Activated CD8-positive, alpha-beta memory T cell treated with anti-CD3 and anti-CD28 coated beads for 36 hours (primary cell): ENCODE measurements at regions not wholly inside any gene's neighbourhood (a gene's known extent, or its start where the extent isn't known, plus 50 kb on each side); places are given as distances from the start of the nearest gene placed in this dataset.
"Not testable (repeated sequence)": the region's sequence is repeated elsewhere in the genome, so short reads cannot be mapped to it uniquely, and the experiment has no call there.

Source experiments
- CTCF ChIA-PET: fragments of 350-600 bp; sonication (Branson Sonifier 250); formaldehyde crosslinking; loops from one replicate; lab custom pipeline; 2021; ENCODE audit warnings: antibody characterized with exemption; lab: Charles Lee
- POLR2A ChIA-PET: fragments of 350-600 bp; sonication (Branson Sonifier 250); formaldehyde crosslinking; loops from one replicate; lab custom pipeline; 2021; ENCODE audit warnings: antibody characterized with exemption; lab: Charles Lee

DNA sequence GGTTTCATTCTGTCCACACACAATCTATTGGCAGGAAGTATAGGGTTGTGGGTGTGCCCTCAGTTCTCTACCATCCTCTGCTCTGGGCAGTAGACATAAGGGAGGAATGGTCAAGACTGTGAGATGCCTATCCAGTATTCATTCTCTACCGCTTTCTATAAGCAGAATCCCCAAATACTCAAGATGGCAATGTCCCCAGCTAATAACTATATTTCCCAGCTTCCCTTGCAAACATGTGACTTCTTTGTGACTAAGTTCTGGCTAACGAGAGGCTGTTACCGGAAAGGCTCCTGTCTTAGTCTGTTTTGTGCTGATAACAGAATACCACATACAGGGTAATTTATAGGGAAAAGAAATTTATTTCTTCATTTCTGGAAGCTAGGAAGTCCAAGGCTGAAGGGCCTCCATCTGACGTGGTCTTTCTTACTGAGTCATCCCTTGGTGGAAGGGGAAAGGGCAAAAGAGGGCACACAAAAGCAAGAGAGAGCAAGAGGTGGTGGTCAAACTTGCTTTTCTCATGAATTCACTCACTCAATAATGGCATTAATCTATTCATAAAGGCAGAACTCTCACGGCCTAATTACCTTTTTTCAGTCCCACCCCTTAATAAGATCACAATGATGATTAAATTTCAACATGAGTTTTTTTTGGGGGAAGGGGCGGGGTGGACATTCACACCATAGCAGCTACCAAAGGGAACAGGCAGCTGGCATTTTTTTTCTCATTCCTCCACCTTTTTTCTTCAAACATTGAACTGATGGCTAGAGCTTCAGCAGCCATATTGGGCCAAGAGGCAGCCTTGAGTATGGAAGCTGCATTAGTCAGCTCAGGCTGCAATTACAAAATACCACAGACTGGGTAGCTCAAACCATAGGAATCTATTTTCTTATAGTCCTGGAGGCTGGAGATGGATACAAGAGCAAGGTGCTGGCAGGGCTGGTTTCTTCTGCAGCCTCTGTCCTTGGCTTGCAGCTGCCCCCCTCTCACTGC is 109.7 kb upstream of the OR9Q1 start:
- ChIA-PET POLR2A (no interaction called here), CTCF (no interaction called here)

DNA sequence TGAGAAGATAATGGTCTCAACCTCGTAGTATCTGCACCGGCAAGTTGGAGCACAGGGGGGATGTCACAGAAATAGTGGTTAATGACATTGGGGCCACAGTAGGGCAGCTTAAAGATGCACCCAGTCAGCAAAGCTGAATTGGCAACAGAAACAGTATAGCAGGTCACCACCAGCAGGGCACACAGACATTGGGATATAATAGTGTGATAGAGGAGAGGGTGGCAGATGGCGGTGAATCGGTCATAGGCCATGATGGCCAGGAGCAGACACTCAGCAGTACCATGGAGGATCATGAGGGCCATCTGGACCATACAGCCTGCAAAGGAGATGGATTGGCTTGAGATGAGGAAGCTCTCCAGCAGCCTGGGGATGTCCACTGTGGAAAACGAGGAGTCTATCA is 106.0 kb upstream of the OR9Q1 start:
- ChIA-PET CTCF (interaction anchor here (0.6 kb wide), 1 partner anchor 17 kb away, joined by 3 read pairs; no protein-coding TSS in a partner anchor), POLR2A (no interaction called here)

GRCh38 chr11:57920971-57921370 is 102.7 kb upstream of the OR9Q1 start:
- CTCF ChIA-PET = no interaction called here
- POLR2A ChIA-PET = no interaction called here

DNA sequence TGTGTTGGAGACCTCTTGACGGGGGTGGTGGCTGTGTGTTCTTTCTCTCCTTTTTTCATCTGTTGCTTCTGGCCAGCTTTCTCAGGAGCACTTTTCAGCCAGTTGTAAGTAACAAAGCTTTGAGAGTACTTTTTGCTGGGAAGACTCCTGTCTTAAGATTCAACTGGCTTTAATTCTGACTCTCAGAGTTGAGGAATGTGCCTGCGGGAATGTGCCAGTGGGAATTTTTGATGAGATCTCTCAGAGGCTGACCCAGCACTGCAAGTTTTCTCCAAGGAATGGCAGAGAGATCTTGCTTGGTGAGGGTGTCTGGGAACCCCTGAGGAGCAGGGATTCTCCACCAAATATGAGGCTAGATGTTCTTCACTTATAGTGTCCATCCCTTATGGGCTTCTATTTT is 91.6 kb upstream of the OR9Q1 start:
- CTCF ChIA-PET = no interaction called here

DNA sequence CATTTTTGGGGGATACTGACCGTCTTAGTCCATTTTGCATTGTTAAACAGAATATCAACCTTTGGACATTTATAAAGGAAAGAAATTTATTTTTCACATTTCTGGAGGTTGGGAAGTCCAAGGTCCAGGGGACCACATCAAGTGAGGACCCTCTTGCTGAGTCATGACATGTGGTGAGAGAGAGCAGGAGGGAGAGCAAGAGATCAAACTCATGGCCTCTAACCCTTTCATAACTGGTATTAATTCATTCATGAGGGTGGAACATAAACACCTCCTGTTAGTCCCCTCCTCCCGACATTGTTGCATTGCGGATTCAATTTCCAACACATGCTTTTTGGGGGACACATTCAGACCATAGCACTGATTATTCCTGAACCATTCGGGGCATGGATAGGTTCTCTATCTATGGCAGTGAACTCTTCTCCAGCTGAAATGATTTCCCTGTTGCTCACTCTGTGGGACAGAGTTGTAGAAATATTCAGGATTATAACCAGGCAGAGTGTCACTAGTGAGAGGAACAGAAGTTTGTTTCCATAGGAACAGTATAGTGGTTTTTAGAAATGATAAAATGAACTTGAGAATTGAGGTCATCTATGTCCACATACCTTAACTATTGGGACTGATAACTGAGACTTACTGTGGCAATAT is 88.2 kb upstream of the OR9Q1 start:
- CTCF ChIA-PET = no interaction called here
- POLR2A ChIA-PET = no interaction called here

More for the DNA sequence above, 91.6 kb upstream of the OR9Q1 start:
- POLR2A ChIA-PET = no interaction called here

- POLR2A ChIA-PET = no interaction called here
Measured at GRCh38 chr11:57936050-57936418, 87.6 kb upstream of the OR9Q1 start.

GRCh38 chr11:57937431-57937830 is 86.2 kb upstream of the OR9Q1 start:
- POLR2A ChIA-PET = no interaction called here
- CTCF ChIA-PET = no interaction called here

More at GRCh38 chr11:57936050-57936418, 87.6 kb upstream of the OR9Q1 start:
- CTCF ChIA-PET = no interaction called here

GRCh38 chr11:57938351-57938750 is 85.3 kb upstream of the OR9Q1 start:
- CTCF ChIA-PET = no interaction called here

GRCh38 chr11:57940044-57940756 is 83.5 kb upstream of the OR9Q1 start:
- ChIA-PET CTCF (interaction anchor here (0.9 kb wide), 1 partner anchor 13 kb away, joined by 3 read pairs; no protein-coding TSS in a partner anchor), POLR2A (no interaction called here)

More at GRCh38 chr11:57938351-57938750, 85.3 kb upstream of the OR9Q1 start:
- POLR2A ChIA-PET = no interaction called here

DNA sequence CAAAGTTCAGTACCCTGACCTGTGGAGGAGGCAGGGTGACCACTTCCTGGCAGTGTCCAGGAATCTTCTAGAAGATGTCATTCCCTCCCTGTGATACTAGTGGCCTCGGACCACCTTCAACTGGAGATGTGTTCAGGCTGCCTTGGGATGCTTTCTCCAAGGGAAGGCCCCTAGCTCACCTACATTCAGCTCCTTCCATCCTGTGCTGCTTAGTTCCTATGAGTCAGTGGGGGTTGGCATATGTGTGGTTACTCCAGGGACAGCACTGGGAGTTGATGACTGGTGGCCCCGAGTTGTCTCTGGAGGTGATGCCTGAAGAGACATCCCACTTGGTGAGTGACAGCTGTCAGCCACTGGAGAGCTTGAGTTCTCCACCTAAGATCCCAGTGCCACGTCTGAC is 81.8 kb upstream of the OR9Q1 start:
- ChIA-PET POLR2A (no interaction called here), CTCF (no interaction called here)

GRCh38 chr11:57942808-57943207 is 80.9 kb upstream of the OR9Q1 start:
- ChIA-PET CTCF (interaction anchor here (0.7 kb wide), 1 partner anchor 168 kb away, joined by 5 read pairs; no protein-coding TSS in a partner anchor), POLR2A (no interaction called here)

GRCh38 chr11:57943766-57944165 is 79.9 kb upstream of the OR9Q1 start:
- POLR2A ChIA-PET, CTCF ChIA-PET: not testable (repeated sequence)

DNA sequence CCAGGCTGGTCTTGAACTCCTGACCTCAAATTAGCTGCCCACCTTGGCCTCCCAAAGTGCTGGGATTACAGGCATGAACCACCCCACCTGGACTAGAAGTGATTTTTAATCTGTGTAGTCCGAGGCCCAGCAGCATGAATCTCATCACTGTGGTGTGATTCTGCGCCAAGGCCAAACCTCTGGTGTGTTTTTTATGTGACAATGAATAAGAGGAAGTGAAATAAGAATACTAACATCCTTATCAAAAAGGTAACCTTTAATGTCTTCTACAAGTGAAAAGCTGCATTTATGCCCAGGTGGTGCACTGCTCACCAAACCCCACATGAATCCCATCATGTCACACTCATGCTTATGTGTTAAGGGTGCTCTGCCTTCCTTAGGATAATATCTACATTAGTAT is 77.1 kb upstream of the OR9Q1 start:
- ChIA-PET POLR2A (no interaction called here), CTCF (no interaction called here)

- CTCF ChIA-PET = no interaction called here
- POLR2A ChIA-PET = no interaction called here
Measured at GRCh38 chr11:57964660-57965059, 59.0 kb upstream of the OR9Q1 start.

- POLR2A ChIA-PET = interaction anchor here (0.5 kb wide), 1 partner anchor 661 kb away, joined by 3 read pairs; no protein-coding TSS in a partner anchor
- CTCF ChIA-PET = no interaction called here
Measured at GRCh38 chr11:57971272-57972012, 52.2 kb upstream of the OR9Q1 start.

- ChIA-PET CTCF (no interaction called here), POLR2A (interaction anchor here (0.5 kb wide), 1 partner anchor 660 kb away, joined by 3 read pairs; no protein-coding TSS in a partner anchor)
Measured at GRCh38 chr11:57972013-57972367, 51.7 kb upstream of the OR9Q1 start.
